ENCODE measurements at regions not wholly inside any gene's neighbourhood (a gene's known extent, or its start where the extent isn't known, plus 50 kb on each side); places are given as distances from the start of the nearest gene placed in this dataset.
"Not testable (repeated sequence)": the region's sequence is repeated elsewhere in the genome, so short reads cannot be mapped to it uniquely, and the experiment has no call there.

- not testable (repeated sequence) for DNase-seq
Measured at GRCh38 chr9:138214548-138214947, 337.0 kb downstream of the CACNA1B start.

GRCh38 chr9:138215588-138215987 lies 338.0 kb downstream of the CACNA1B start:
- not testable (repeated sequence) for DNase-seq

DNA sequence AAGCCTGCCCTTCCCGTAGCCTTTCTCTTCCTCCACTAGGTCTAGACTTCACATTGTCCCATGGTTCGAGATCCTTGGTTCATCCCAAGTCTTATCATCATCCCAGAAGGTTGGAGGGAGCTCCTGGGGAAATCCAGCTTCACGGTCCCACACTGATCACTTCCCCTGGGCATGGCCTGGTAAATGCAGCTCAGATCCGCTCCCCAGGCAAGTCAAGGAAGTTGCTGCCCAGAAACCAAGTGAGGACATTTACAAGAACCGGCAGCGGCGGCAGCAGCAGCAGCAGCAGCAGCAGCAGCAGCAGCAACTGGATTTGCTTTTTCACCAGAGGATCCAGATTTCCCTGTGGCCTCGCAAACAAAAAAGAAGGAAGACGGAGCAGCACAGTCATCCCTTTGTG lies 339.2 kb downstream of the CACNA1B start:
- not testable (repeated sequence) for DNase-seq

- peak; percentile 8 for DNase-seq
Measured at GRCh38 chr9:138217284-138217850, 339.8 kb downstream of the CACNA1B start.

DNA sequence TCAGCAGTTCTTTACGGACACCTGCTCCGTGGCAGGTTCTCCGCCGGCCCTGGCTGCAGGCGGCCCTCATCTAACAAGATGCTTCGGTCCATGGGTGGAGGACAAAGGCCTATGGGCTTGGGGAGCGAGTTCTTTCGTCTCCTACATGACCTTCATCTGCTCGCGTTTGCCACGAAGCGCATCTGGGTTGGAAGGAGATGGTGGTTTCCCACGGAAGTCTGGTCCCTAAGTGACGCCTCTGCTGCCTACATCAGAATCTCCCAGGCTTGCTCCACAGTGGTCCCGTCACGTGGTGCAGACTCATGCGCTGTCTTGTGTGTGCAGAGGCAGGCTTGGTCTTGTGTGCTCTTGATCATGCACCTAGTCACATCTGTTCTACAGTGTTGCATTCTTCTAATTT lies 341.7 kb downstream of the CACNA1B start:
- DNase-seq = not testable (repeated sequence)

DNA sequence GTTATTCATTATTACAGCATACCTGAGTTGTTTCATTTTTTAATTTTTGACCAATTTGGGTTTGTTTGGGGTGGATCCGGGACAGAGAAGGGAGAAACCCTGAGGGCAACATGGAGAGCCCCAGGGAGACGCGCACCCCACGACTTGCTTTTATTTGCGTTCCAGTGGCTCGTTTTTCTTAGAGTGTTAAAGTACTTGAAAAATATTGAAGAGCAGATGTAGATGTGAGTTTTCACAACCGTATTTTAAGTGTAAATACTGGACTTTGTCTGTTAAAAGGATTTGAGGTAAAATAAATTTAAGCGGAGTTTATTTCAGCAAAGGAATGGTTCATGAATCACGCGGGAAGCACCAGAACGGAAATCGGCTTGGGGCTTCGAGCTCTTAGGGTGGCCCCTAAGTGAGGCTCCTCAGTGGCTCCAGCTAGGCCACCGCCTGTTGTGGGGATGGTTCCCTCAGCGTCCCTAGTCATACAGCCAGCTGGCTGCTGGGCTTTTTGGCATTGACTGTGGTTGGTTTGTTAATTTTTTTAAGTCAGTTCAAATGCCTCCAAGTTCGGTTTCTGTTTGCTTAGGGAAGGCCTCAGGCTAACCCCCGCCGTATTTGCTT lies 344.0 kb downstream of the CACNA1B start:
- not testable (repeated sequence) for DNase-seq

- not testable (repeated sequence) for DNase-seq
Measured at GRCh38 chr9:138237099-138237498, 359.5 kb downstream of the CACNA1B start.

DNA sequence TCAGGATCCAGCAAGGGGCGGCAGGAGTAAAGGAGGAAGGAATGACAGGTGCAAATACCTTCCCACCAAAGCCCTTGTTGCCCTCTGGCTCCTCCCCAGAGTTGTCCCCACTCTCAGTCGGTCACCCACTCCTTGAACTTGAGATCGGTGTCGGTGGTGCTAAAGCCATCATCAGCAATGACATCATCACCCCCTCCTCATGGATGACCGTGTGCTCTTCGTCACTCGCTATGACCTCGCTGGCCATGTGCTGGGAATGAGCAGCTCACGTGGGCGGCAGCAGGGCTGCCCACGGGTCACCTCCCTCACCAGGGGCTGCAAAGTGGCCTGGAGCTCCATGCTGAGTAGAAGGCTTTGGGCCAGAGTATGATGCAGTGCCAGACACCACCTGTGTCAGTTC lies 405.3 kb downstream of the CACNA1B start:
- DNase-seq = not testable (repeated sequence)

Data from DMS79 treated with DMSO at 0.1 percent for 48 hours (cell line).